Endothelial cell (in vitro differentiated cells): ENCODE measurements at regions not wholly inside any gene's neighbourhood (a gene's known extent, or its start where the extent isn't known, plus 50 kb on each side); places are given as distances from the start of the nearest gene placed in this dataset.

Source experiments
- DNase-seq: peaks from one replicate; pipeline ENCODE4 v3.0.0; 2021; ENCODE audit warnings: low spot score
- H3K27ac Mint-ChIP-seq: one replicate; pipeline ENCODE4 v1.8.0; 2021; ENCODE audit warnings: mixed read lengths, inconsistent platforms; ENCODE audit not compliant: unreplicated experiment
- H3K27me3 Mint-ChIP-seq: one replicate; pipeline ENCODE4 v1.8.0; 2021; ENCODE audit warnings: mild to moderate bottlenecking, moderate library complexity, mixed read lengths, inconsistent platforms; ENCODE audit not compliant: unreplicated experiment
- H3K36me3 Mint-ChIP-seq: one replicate; pipeline ENCODE4 v1.8.0; 2021; ENCODE audit warnings: mild to moderate bottlenecking, low read depth, mixed read lengths, inconsistent platforms; ENCODE audit not compliant: unreplicated experiment
- H3K4me1 Mint-ChIP-seq: one replicate; pipeline ENCODE4 v1.8.0; 2021; ENCODE audit warnings: mild to moderate bottlenecking, mixed read lengths, inconsistent platforms; ENCODE audit not compliant: unreplicated experiment
- H3K4me3 Mint-ChIP-seq: one replicate; pipeline ENCODE4 v1.8.0; 2021; ENCODE audit warnings: mild to moderate bottlenecking, mixed read lengths, inconsistent platforms; ENCODE audit not compliant: unreplicated experiment
- H3K9me3 Mint-ChIP-seq: one replicate; pipeline ENCODE4 v1.8.0; 2021; ENCODE audit warnings: mixed read lengths, inconsistent platforms; ENCODE audit not compliant: unreplicated experiment
- CTCF ChIP-seq: fragments of 200-600 bp; sonication (generic); IDR thresholded peaks from one replicate; pipeline ENCODE4 v1.5.0; 2021; ENCODE audit warnings: antibody characterized with exemption; ENCODE audit not compliant: unreplicated experiment

- no peak overlapping the region for H3K4me3 Mint-ChIP-seq
These were observed 435.8 kb upstream of the CLINT1 start for GRCh38 chr5:158294701-158295100.

GRCh38 chr5:158292981-158293380 lies 434.0 kb upstream of the CLINT1 start:
- Mint-ChIP-seq H3K27me3 (no peaks in the 10 kb centered on the region), H3K36me3 (no peaks in the 10 kb centered on the region), H3K4me1 (peaks cover 4% of the 10 kb centered on the region), H3K4me3 (no peak overlapping the region), H3K27ac (no peak overlapping the region), H3K9me3 (no peaks in the 10 kb centered on the region)
- no peak for TF ChIP-seq CTCF
- DNase-seq, result no peak

More at GRCh38 chr5:158294701-158295100, 435.8 kb upstream of the CLINT1 start:
- no peaks in the 10 kb centered on the region for H3K9me3 Mint-ChIP-seq
- no peaks in the 10 kb centered on the region for H3K4me1 Mint-ChIP-seq
- no peaks in the 10 kb centered on the region for H3K36me3 Mint-ChIP-seq
- H3K27me3 Mint-ChIP-seq, result no peaks in the 10 kb centered on the region
- TF ChIP-seq CTCF, result no peak
- no peak overlapping the region for H3K27ac Mint-ChIP-seq
- no peak for DNase-seq

DNA sequence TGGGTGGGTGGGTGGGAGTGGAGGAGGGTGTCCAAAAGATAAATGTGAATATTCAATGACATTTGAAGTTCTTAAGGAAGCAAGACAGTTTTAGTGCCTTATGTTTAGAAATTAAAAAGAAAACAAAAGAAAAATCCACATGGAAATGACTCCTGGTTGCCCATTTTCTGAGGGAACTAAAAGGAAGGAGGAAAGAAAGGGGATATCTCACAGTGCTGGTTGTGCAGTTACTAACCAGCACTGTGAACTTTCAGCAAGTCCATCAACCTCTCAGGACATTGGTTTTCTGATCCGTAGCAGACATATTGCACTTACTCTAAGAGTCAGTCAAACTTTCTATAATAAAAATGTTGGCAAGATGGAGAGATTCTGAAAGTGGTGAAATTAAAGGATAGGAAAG lies 431.0 kb upstream of the CLINT1 start:
- TF ChIP-seq CTCF, result no peak
- peaks cover 2% of the 10 kb centered on the region for H3K27me3 Mint-ChIP-seq

DNA sequence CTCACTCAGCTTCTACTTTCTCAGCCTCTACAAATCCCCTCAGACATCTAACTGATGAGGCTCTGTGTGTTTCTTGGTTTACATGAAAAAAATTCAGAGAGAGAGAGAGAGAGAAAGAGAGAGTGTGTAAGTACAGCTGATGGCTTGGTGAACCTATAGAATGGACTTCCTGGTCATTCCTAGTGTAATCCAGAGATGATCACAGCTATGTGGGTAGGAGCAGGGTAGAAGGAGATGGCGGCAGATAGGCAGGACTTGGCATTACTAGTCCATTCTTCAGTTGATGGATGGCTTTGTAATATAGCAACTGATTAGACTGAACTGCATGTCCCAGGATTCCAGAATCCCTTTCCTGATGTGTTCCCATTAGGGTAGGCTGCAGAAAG lies 429.3 kb upstream of the CLINT1 start:
- peak overlapping the region; percentile 22 for H3K27ac Mint-ChIP-seq

More for the DNA sequence above, 431.0 kb upstream of the CLINT1 start:
- H3K36me3 Mint-ChIP-seq, result no peaks in the 10 kb centered on the region
- H3K4me3 Mint-ChIP-seq, result no peak overlapping the region
- no peak for DNase-seq
- H3K9me3 Mint-ChIP-seq, result no peaks in the 10 kb centered on the region
- H3K27ac Mint-ChIP-seq, result no peak overlapping the region
- peaks cover 9% of the 10 kb centered on the region for H3K4me1 Mint-ChIP-seq

More for the DNA sequence above, 429.3 kb upstream of the CLINT1 start:
- peaks cover 2% of the 10 kb centered on the region for H3K27me3 Mint-ChIP-seq
- H3K36me3 Mint-ChIP-seq, result no peaks in the 10 kb centered on the region
- no peaks in the 10 kb centered on the region for H3K9me3 Mint-ChIP-seq
- DNase-seq, result no peak
- no peak overlapping the region for H3K4me3 Mint-ChIP-seq
- no peak for TF ChIP-seq CTCF
- peaks cover 9% of the 10 kb centered on the region for H3K4me1 Mint-ChIP-seq
